ENCODE measurements at regions not wholly inside any gene's neighbourhood (a gene's known extent, or its start where the extent isn't known, plus 50 kb on each side); places are given as distances from the start of the nearest gene placed in this dataset.

DNA sequence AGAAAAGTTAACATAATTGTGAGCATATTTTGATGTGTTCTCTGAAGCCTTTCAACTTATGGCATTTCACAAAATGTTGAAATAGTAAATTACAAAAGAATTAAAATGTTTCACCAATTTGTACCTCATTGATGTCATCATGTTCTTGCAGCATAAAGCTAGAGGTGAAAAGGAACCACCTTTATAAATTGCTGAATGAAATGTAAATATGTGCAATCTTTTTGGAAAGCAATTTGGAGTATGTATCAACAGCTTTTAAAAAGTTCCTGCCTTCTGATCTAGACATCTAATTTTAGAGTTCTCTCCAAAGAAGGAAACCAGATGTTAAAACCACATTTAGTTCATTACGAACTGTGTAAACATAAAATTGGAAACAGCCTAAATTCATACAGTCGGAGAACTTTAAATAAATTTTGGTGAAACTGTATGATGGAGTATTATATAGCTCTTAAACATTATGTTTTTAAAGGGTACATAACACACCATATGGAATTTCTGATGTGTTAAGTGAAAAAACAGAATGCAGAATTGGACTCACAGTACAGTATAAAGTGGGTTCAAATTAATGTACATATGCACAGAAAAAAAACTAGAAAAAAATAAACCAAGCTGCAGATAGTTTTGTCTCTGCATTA lies 311.2 kb upstream of the NAALADL2 start:
- H3K36me3 ChIP-seq (ENCODE audit: low read depth, low read length), result no peaks in the 10 kb centered on the region
- H2AFZ ChIP-seq (ENCODE audit: low read length), result no peak overlapping the region
- H3K9me2 ChIP-seq (replicated peaks; ENCODE audit: low read length), result no peaks in the 10 kb centered on the region
- ChIA-PET CTCF (no interaction called here), POLR2A (ENCODE audit: unreplicated experiment) (interaction anchor here (0.6 kb wide), 1 partner anchor 138 kb away, joined by 3 read pairs; no protein-coding TSS in a partner anchor)
- H3K4me2 ChIP-seq (ENCODE audit: low read length), result no peak overlapping the region
- no peaks in the 10 kb centered on the region for H3K27me3 ChIP-seq (ENCODE audit: low read length)
- no peak overlapping the region for H3K27ac ChIP-seq (ENCODE audit: low read length)
- no peaks in the 10 kb centered on the region for H4K20me1 ChIP-seq (ENCODE audit: low read length)
- BruUV-seq (replicated peaks), result no TSS peak
- no peaks in the 10 kb centered on the region for H3K79me2 ChIP-seq (ENCODE audit: low read length)
- H3F3A ChIP-seq (ENCODE audit: low read length, unreplicated experiment), result no peaks in the 10 kb centered on the region
- ATAC-seq, result no peak
- H3K9ac ChIP-seq (ENCODE audit: low read length), result no peak overlapping the region
- TF ChIP-seq EZH2 (IDR thresholded peaks at IDR 0.05; ENCODE audit: low read length, unreplicated experiment), result no peak
- no peak for TF ChIP-seq EZH2phosphoT487 (IDR thresholded peaks at IDR 0.05; ENCODE audit: borderline replicate concordance, low read length)
- TF ChIP-seq, protein P1, sequence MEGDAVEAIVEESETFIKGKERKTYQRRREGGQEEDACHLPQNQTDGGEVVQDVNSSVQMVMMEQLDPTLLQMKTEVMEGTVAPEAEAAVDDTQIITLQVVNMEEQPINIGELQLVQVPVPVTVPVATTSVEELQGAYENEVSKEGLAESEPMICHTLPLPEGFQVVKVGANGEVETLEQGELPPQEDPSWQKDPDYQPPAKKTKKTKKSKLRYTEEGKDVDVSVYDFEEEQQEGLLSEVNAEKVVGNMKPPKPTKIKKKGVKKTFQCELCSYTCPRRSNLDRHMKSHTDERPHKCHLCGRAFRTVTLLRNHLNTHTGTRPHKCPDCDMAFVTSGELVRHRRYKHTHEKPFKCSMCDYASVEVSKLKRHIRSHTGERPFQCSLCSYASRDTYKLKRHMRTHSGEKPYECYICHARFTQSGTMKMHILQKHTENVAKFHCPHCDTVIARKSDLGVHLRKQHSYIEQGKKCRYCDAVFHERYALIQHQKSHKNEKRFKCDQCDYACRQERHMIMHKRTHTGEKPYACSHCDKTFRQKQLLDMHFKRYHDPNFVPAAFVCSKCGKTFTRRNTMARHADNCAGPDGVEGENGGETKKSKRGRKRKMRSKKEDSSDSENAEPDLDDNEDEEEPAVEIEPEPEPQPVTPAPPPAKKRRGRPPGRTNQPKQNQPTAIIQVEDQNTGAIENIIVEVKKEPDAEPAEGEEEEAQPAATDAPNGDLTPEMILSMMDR (conservative IDR thresholded peaks at IDR 0.05; ENCODE audit: low read depth, low read length), result no peak
- intact Hi-C loops (cut with micrococcal nuclease), result no loop called here
- no peaks in the 10 kb centered on the region for H3K4me1 ChIP-seq (ENCODE audit: insufficient read depth, low read length)
- H3K4me3 ChIP-seq (ENCODE audit: low read length), result no peak overlapping the region
- DNase-seq, result no peak
- no peaks in the 10 kb centered on the region for H3K9me3 ChIP-seq (ENCODE audit: low read length)

DNA sequence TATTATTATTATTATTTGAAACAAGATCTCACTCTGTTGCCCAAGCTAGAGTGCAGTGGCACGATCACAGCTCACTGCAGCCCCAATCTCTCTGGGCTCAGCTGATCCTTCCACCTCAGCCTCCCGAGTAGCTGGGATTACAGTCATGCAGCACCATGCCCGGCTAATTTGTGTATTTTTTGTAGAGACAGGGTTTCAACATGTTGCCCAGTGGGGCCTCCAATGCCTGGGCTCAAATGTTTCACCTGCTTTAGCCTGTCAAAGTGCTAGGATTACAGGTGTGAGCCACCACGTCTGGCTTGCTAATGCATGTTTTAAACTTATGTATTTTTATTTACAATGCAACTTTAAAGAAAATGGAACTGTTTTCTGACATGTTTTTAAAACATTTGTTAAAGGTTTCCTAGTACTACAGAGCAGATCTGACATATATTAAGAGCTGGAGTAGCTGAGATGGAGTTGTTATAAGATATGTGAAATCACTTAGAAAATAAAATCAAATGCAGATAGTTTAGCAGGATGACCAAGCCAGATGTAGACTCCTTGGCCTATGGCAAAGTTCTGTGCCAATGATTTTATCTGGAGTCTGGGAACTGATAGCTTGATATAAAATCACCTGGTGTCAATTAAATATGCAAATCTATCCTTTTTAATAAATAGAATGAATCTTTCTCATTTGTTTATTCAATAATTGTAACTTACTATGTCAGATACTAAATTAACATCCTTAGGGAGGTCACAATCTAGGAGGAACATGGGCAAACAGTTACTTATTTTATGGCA lies 310.1 kb upstream of the NAALADL2 start:
- H3K79me2 ChIP-seq (ENCODE audit: low read length), result no peaks in the 10 kb centered on the region
- H3K9me2 ChIP-seq (replicated peaks; ENCODE audit: low read length), result no peaks in the 10 kb centered on the region
- H3K27me3 ChIP-seq (ENCODE audit: low read length), result no peaks in the 10 kb centered on the region
- CTCF ChIA-PET, result no interaction called here
- intact Hi-C loops (cut with micrococcal nuclease), result no loop called here
- DNase-seq, result no peak
- no peak overlapping the region for H3K27ac ChIP-seq (ENCODE audit: low read length)
- H3K4me1 ChIP-seq (ENCODE audit: insufficient read depth, low read length), result no peaks in the 10 kb centered on the region
- no peaks in the 10 kb centered on the region for H3F3A ChIP-seq (ENCODE audit: low read length, unreplicated experiment)
- no peak overlapping the region for H3K4me3 ChIP-seq (ENCODE audit: low read length)
- no peak overlapping the region for H3K9ac ChIP-seq (ENCODE audit: low read length)
- POLR2A ChIA-PET (ENCODE audit: unreplicated experiment), result no interaction called here
- H3K9me3 ChIP-seq (ENCODE audit: low read length), result no peaks in the 10 kb centered on the region
- no peak for TF ChIP-seq EZH2phosphoT487 (IDR thresholded peaks at IDR 0.05; ENCODE audit: borderline replicate concordance, low read length)
- TF ChIP-seq, protein P1 (conservative IDR thresholded peaks at IDR 0.05; ENCODE audit: low read depth, low read length), result no peak
- TF ChIP-seq EZH2 (IDR thresholded peaks at IDR 0.05; ENCODE audit: low read length, unreplicated experiment), result no peak
- ATAC-seq, result no peak
- H3K4me2 ChIP-seq (ENCODE audit: low read length), result no peak overlapping the region
- no peaks in the 10 kb centered on the region for H4K20me1 ChIP-seq (ENCODE audit: low read length)
- no peak overlapping the region for H2AFZ ChIP-seq (ENCODE audit: low read length)
- BruUV-seq (replicated peaks), result no TSS peak
- H3K36me3 ChIP-seq (ENCODE audit: low read depth, low read length), result no peaks in the 10 kb centered on the region

DNA sequence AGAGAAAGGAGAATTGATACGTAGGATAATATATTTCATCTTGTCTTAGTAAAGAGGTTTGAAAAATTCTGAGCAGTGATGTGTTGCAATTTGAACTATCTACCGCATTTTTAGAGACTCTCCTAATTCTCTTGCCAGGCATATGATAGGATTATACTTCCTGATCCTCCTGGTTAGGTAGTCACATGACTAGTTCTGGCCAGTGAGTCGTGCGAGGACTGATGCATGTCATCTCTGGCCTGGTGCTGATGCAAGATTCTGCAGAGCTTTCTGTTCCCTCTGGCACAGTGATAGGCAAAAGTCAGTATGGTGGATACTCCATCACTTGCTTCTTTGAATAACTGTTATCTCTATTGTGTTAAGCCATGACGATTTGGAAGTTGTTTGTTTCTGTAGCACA lies 277.6 kb upstream of the NAALADL2 start:
- no peaks in the 10 kb centered on the region for H3K4me1 ChIP-seq (ENCODE audit: insufficient read depth, low read length)
- intact Hi-C loops (cut with micrococcal nuclease), result no loop called here
- H3K4me3 ChIP-seq (ENCODE audit: low read length), result no peak overlapping the region
- no peaks in the 10 kb centered on the region for H4K20me1 ChIP-seq (ENCODE audit: low read length)
- ChIA-PET CTCF (interaction anchor here (0.5 kb wide), 1 partner anchor 377 kb away, joined by 3 read pairs; no protein-coding TSS in a partner anchor), POLR2A (ENCODE audit: unreplicated experiment) (no interaction called here)
- TF ChIP-seq EZH2 (IDR thresholded peaks at IDR 0.05; ENCODE audit: low read length, unreplicated experiment), result no peak
- TF ChIP-seq, protein P1 (conservative IDR thresholded peaks at IDR 0.05; ENCODE audit: low read depth, low read length), result no peak
- no peak for TF ChIP-seq EZH2phosphoT487 (IDR thresholded peaks at IDR 0.05; ENCODE audit: borderline replicate concordance, low read length)
- DNase-seq (no peak), ATAC-seq (no peak)
- BruUV-seq (replicated peaks), result no TSS peak
- no peak overlapping the region for H2AFZ ChIP-seq (ENCODE audit: low read length)
- no peaks in the 10 kb centered on the region for H3K9me3 ChIP-seq (ENCODE audit: low read length)
- no peak overlapping the region for H3K27ac ChIP-seq (ENCODE audit: low read length)
- H3K9ac ChIP-seq (ENCODE audit: low read length), result no peak overlapping the region
- no peaks in the 10 kb centered on the region for H3K79me2 ChIP-seq (ENCODE audit: low read length)
- H3F3A ChIP-seq (ENCODE audit: low read length, unreplicated experiment), result no peaks in the 10 kb centered on the region
- no peaks in the 10 kb centered on the region for H3K9me2 ChIP-seq (replicated peaks; ENCODE audit: low read length)
- no peaks in the 10 kb centered on the region for H3K27me3 ChIP-seq (ENCODE audit: low read length)
- no peak overlapping the region for H3K4me2 ChIP-seq (ENCODE audit: low read length)
- no peaks in the 10 kb centered on the region for H3K36me3 ChIP-seq (ENCODE audit: low read depth, low read length)
